ENCODE measurements at regions not wholly inside any gene's neighbourhood (a gene's known extent, or its start where the extent isn't known, plus 50 kb on each side); places are given as distances from the start of the nearest gene placed in this dataset.

GRCh38 chr3:24673596-24673995, 178.9 kb upstream of the THRB start (continued):
- no peak for TF ChIP-seq ATF3 (IDR thresholded peaks at IDR 0.05; ENCODE audit: insufficient read depth, low read depth, low read length)
- no peak for TF ChIP-seq KDM4A (IDR thresholded peaks at IDR 0.05; ENCODE audit: low read depth, low read length, severe bottlenecking)

Data from H1 (cell line).